ENCODE measurements at regions not wholly inside any gene's neighbourhood (a gene's known extent, or its start where the extent isn't known, plus 50 kb on each side); places are given as distances from the start of the nearest gene placed in this dataset.

GRCh38 chr3:116966649-116967048 lies 257.1 kb downstream of the TUSC7 start:
- TF ChIP-seq EP300 (IDR thresholded peaks at IDR 0.05) = no peak
- TF ChIP-seq POLR2A (IDR thresholded peaks at IDR 0.05) = no peak
- no peak for TF ChIP-seq CTCF (IDR thresholded peaks at IDR 0.05)
